HEK293 (cell line): ENCODE measurements at regions not wholly inside any gene's neighbourhood (a gene's known extent, or its start where the extent isn't known, plus 50 kb on each side); places are given as distances from the start of the nearest gene placed in this dataset.

Experiments used
- CTCF ChIA-PET: fragments of 350-600 bp; formaldehyde crosslinking; extraction: SDS; loops from one replicate; lab custom pipeline; 2021; ENCODE audit warnings: antibody characterized with exemption; lab: Yijun Ruan, JAX
- POLR2A ChIA-PET: fragments of 300-600 bp; formaldehyde crosslinking; extraction: SDS; loops from one replicate; lab custom pipeline; 2020; ENCODE audit warnings: antibody characterized with exemption, inconsistent platforms; lab: Yijun Ruan, JAX
- H3K27ac ChIP-seq: fragments of 200-500 bp; sonication (Bioruptor generic); 2 replicates; pipeline ENCODE4 v1.5.1; 2014; ENCODE audit warnings: low read depth, low read length, control low read depth, inconsistent platforms; ENCODE audit errors: extremely low read depth
- H3K36me3 ChIP-seq, 2 experiments: fragments of 200-500 bp in 1 of 2; sonication (Bioruptor generic) in 1 of 2; 1 replicate in 1 of 2; 2 replicates in 1 of 2; pipeline ENCODE4 v1.5.1; 2014 to 2017; ENCODE audit warnings: inconsistent platforms in 2 of 2, low read length in 2 of 2; ENCODE audit not compliant: control insufficient read depth in 2 of 2, insufficient read depth in 1 of 2
- H3K4me1 ChIP-seq: fragments of 200-500 bp; sonication (Bioruptor generic); 2 replicates; pipeline ENCODE4 v1.5.1; 2014; ENCODE audit warnings: mild to moderate bottlenecking, low read length, inconsistent platforms; ENCODE audit not compliant: control insufficient read depth, insufficient read depth
- H3K4me3 ChIP-seq: 2 replicates; pipeline ENCODE4 v1.5.1; 2011; ENCODE audit warnings: low read depth, mild to moderate bottlenecking, control low read depth, low read length, moderate library complexity
- H3K9me3 ChIP-seq: fragments of 200-500 bp; sonication (Bioruptor generic); 2 replicates; pipeline ENCODE4 v1.5.1; 2014; ENCODE audit warnings: low read depth, low read length, inconsistent platforms; ENCODE audit not compliant: control insufficient read depth, insufficient read depth
- PRDM10 ChIP-seq: fragments of 450-650 bp; formaldehyde crosslinking; IDR thresholded peaks from 2 replicates; pipeline ENCODE4 v1.5.1; 2016; ENCODE audit warnings: missing biosample characterization, missing genetic modification characterization
- PRDM4 ChIP-seq: fragments of 450-650 bp; formaldehyde crosslinking; IDR thresholded peaks from 2 replicates; pipeline ENCODE4 v1.5.1; 2017; ENCODE audit warnings: missing biosample characterization, missing genetic modification characterization
- SCRT1 ChIP-seq: fragments of 450-650 bp; formaldehyde crosslinking; IDR thresholded peaks from 2 replicates; pipeline ENCODE4 v1.5.1; 2016; ENCODE audit warnings: missing biosample characterization, missing genetic modification characterization, borderline replicate concordance
- SCRT2 ChIP-seq: fragments of 450-650 bp; formaldehyde crosslinking; IDR thresholded peaks from 2 replicates; pipeline ENCODE4 v1.5.1; 2016; ENCODE audit warnings: missing biosample characterization, missing genetic modification characterization
- SP7 ChIP-seq: fragments of 450-650 bp; formaldehyde crosslinking; IDR thresholded peaks from 2 replicates; pipeline ENCODE4 v1.5.1; 2016; ENCODE audit warnings: missing biosample characterization, missing genetic modification characterization
- TCF7L2 ChIP-seq: IDR thresholded peaks from 2 replicates; pipeline ENCODE4 v1.6.1; 2011; ENCODE audit warnings: low read depth, mild to moderate bottlenecking, inconsistent platforms, low read length, moderate library complexity, borderline replicate concordance
- ZNF140 ChIP-seq: fragments of 450-650 bp; formaldehyde crosslinking; IDR thresholded peaks from 2 replicates; pipeline ENCODE4 v1.5.1; 2016; ENCODE audit warnings: missing biosample characterization, missing genetic modification characterization
- ZNF223 ChIP-seq: fragments of 450-650 bp; formaldehyde crosslinking; IDR thresholded peaks from 2 replicates; pipeline ENCODE4 v1.5.1; 2016; ENCODE audit warnings: missing biosample characterization, missing genetic modification characterization
- ZNF423 ChIP-seq: fragments of 450-650 bp; formaldehyde crosslinking; IDR thresholded peaks from 2 replicates; pipeline ENCODE4 v1.5.1; 2016; ENCODE audit warnings: missing biosample characterization, missing genetic modification characterization
- ZNF514 ChIP-seq: fragments of 450-650 bp; formaldehyde crosslinking; IDR thresholded peaks from 2 replicates; pipeline ENCODE4 v1.5.1; 2016; ENCODE audit warnings: missing biosample characterization, missing genetic modification characterization
- ZNF529 ChIP-seq: fragments of 450-650 bp; formaldehyde crosslinking; IDR thresholded peaks from 2 replicates; pipeline ENCODE4 v1.5.1; 2017; ENCODE audit warnings: missing genetic modification characterization, missing biosample characterization; ENCODE audit not compliant: insufficient replicate concordance
- ZNF558 ChIP-seq: fragments of 450-650 bp; formaldehyde crosslinking; IDR thresholded peaks from 2 replicates; pipeline ENCODE4 v1.5.1; 2016; ENCODE audit warnings: missing biosample characterization, missing genetic modification characterization
- ZNF580 ChIP-seq: fragments of 450-650 bp; formaldehyde crosslinking; IDR thresholded peaks from 2 replicates; pipeline ENCODE4 v1.5.1; 2016; ENCODE audit warnings: missing biosample characterization, missing genetic modification characterization
- ZNF701 ChIP-seq: fragments of 450-650 bp; formaldehyde crosslinking; IDR thresholded peaks from 2 replicates; pipeline ENCODE4 v1.5.1; 2016; ENCODE audit warnings: missing biosample characterization, missing genetic modification characterization
- ZNF776 ChIP-seq: fragments of 450-650 bp; formaldehyde crosslinking; IDR thresholded peaks from 2 replicates; pipeline ENCODE4 v1.5.0; 2017; ENCODE audit warnings: missing biosample characterization, missing genetic modification characterization, borderline replicate concordance
- ZNF843 ChIP-seq: fragments of 450-650 bp; formaldehyde crosslinking; IDR thresholded peaks from 2 replicates; pipeline ENCODE4 v1.5.1; 2016; ENCODE audit warnings: missing biosample characterization, missing genetic modification characterization
- TF ChIP-seq, protein P1 (sequence below): fragments of 450-650 bp; formaldehyde crosslinking; IDR thresholded peaks from 2 replicates; pipeline ENCODE4 v1.5.1; 2016; ENCODE audit warnings: missing biosample characterization, missing genetic modification characterization
- TF ChIP-seq, protein P2 (sequence below): fragments of 450-650 bp; formaldehyde crosslinking; IDR thresholded peaks from 2 replicates; pipeline ENCODE4 v1.5.1; 2017; ENCODE audit warnings: missing biosample characterization, mild to moderate bottlenecking, missing genetic modification characterization, moderate library complexity
- TF ChIP-seq, protein P3 (sequence below): fragments of 450-650 bp; formaldehyde crosslinking; IDR thresholded peaks from 2 replicates; pipeline ENCODE4; 2016; ENCODE audit warnings: missing biosample characterization, missing genetic modification characterization

DNA sequence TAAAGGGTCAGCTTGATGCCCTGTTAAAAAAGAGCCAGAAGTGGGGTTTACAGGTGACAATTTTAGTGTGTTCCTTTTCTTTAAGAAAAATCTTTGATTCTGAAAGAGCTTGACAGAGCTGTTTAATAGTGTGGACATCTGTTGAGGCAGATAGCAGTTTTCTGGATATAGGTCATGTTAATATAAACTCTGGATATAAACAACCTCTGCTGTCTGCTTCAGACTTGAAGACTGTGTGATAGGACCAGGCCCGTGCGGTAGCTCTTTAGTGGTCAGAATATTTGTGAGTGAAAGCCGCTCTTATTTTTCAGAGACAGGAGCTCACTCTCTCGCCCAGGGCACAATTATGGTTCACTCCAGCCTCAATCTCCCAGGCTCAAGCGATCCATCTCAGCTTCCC is 439.9 kb upstream of the RGS6 start (continued):
- TF ChIP-seq, protein P1, sequence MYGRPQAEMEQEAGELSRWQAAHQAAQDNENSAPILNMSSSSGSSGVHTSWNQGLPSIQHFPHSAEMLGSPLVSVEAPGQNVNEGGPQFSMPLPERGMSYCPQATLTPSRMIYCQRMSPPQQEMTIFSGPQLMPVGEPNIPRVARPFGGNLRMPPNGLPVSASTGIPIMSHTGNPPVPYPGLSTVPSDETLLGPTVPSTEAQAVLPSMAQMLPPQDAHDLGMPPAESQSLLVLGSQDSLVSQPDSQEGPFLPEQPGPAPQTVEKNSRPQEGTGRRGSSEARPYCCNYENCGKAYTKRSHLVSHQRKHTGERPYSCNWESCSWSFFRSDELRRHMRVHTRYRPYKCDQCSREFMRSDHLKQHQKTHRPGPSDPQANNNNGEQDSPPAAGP (tag by site-specific recombination): no peak
- TF ChIP-seq ZNF701 (tag by site-specific recombination) (no peak), ZNF514 (tag by site-specific recombination) (no peak), ZNF843 (no peak), SP7 (tag by site-specific recombination) (no peak)
- TF ChIP-seq, all 188 proteins: peak for 0

GRCh38 chr14:71497645-71498086 is 434.6 kb upstream of the RGS6 start:
- H3K36me3 ChIP-seq: no peaks in the 10 kb centered on the region
- ChIA-PET CTCF (interaction anchor here (0.6 to 1.6 kb wide), 3 partner anchors 13 to 145 kb away, joined by 3 to 4 read pairs (median 3); no protein-coding TSS in a partner anchor), POLR2A (no interaction called here)
- H3K27ac ChIP-seq: no peak overlapping the region
- TF ChIP-seq, protein P2, sequence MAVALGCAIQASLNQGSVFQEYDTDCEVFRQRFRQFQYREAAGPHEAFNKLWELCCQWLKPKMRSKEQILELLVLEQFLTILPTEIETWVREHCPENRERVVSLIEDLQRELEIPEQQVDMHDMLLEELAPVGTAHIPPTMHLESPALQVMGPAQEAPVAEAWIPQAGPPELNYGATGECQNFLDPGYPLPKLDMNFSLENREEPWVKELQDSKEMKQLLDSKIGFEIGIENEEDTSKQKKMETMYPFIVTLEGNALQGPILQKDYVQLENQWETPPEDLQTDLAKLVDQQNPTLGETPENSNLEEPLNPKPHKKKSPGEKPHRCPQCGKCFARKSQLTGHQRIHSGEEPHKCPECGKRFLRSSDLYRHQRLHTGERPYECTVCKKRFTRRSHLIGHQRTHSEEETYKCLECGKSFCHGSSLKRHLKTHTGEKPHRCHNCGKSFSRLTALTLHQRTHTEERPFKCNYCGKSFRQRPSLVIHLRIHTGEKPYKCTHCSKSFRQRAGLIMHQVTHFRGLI (tag by site-specific recombination): no peak
- TF ChIP-seq ZNF529 (tag by site-specific recombination) (no peak), ZNF423 (no peak), TCF7L2 (no peak), SCRT1 (no peak), ZNF223 (tag by site-specific recombination) (no peak), PRDM10 (0 out of 2 replicates have a peak, but pooled peaks have one; percentile 20), ZNF140 (tag by site-specific recombination) (no peak), SCRT2 (peak; percentile 72), ZNF776 (tag by site-specific recombination) (no peak), ZNF514 (tag by site-specific recombination) (no peak), ZNF580 (tag by site-specific recombination) (no peak), PRDM4 (tag by site-specific recombination) (peak; percentile 49; the same call in 1 of the 2 replicates), ZNF558 (tag by site-specific recombination) (no peak)
- TF ChIP-seq, protein P3, sequence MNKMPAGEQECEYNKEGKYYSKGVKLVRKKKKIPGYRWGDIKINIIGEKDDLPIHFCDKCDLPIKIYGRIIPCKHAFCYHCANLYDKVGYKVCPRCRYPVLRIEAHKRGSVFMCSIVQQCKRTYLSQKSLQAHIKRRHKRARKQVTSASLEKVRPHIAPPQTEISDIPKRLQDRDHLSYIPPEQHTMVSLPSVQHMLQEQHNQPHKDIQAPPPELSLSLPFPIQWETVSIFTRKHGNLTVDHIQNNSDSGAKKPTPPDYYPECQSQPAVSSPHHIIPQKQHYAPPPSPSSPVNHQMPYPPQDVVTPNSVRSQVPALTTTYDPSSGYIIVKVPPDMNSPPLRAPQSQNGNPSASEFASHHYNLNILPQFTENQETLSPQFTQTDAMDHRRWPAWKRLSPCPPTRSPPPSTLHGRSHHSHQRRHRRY (tag by site-specific recombination): no peak
- no peaks in the 10 kb centered on the region for H3K9me3 ChIP-seq
- H3K4me1 ChIP-seq: no peaks in the 10 kb centered on the region
- H3K4me3 ChIP-seq: no peak overlapping the region
